Osteocyte (in vitro differentiated cells): ENCODE measurements at regions not wholly inside any gene's neighbourhood (a gene's known extent, or its start where the extent isn't known, plus 50 kb on each side); places are given as distances from the start of the nearest gene placed in this dataset.
"Not testable (repeated sequence)": the region's sequence is repeated elsewhere in the genome, so short reads cannot be mapped to it uniquely, and the experiment has no call there.

Experiments used
- DNase-seq: peaks from one replicate; pipeline ENCODE4 v3.0.0; 2021; ENCODE audit warnings: mixed read lengths; ENCODE audit not compliant: unreplicated experiment; ENCODE audit errors: extremely low spot score
- H3K27ac Mint-ChIP-seq: one replicate; pipeline ENCODE4 v1.8.0; 2021; ENCODE audit warnings: mild to moderate bottlenecking, mixed read lengths; ENCODE audit not compliant: unreplicated experiment
- H3K27me3 Mint-ChIP-seq: one replicate; pipeline ENCODE4 v1.8.0; 2021; ENCODE audit warnings: mixed read lengths; ENCODE audit not compliant: unreplicated experiment
- H3K36me3 Mint-ChIP-seq: one replicate; pipeline ENCODE4 v1.8.0; 2021; ENCODE audit warnings: mixed read lengths; ENCODE audit not compliant: unreplicated experiment
- H3K4me1 Mint-ChIP-seq: one replicate; pipeline ENCODE4 v1.8.0; 2021; ENCODE audit warnings: mixed read lengths; ENCODE audit not compliant: unreplicated experiment
- H3K4me3 Mint-ChIP-seq: one replicate; pipeline ENCODE4 v1.8.0; 2021; ENCODE audit warnings: mild to moderate bottlenecking, moderate library complexity, mixed read lengths; ENCODE audit not compliant: unreplicated experiment
- H3K9me3 Mint-ChIP-seq: one replicate; pipeline ENCODE4 v1.8.0; 2021; ENCODE audit warnings: mixed read lengths; ENCODE audit not compliant: unreplicated experiment
- TF ChIP-seq, protein P1 (sequence below): fragments of 200-600 bp; sonication (generic); IDR thresholded peaks from 2 replicates; pipeline ENCODE4 v1.5.0; 2021; ENCODE audit warnings: antibody characterized with exemption, mild to moderate bottlenecking, moderate library complexity

DNA sequence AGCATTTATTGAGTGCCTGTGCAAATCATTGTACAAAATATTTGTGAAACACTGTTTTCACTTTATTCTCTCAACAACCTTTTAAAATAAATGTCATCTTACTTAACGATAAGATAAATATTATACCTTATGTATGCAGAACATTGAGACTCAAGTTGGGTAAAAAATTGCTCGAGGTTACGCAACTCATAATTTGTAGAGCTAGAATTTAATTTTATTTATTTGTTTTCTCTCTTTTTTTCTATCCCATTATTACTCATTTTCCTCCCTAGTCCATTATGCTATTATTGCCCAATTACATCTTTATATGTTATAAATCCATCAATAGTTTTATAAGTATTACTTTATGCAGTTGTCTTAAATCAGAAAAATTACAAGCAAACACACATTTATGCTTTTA is 77.4 kb upstream of the ELOVL5 start:
- no peaks in the 10 kb centered on the region for H3K4me1 Mint-ChIP-seq
- no peaks in the 10 kb centered on the region for H3K36me3 Mint-ChIP-seq
- H3K27ac Mint-ChIP-seq = no peak overlapping the region
- TF ChIP-seq, protein P1, sequence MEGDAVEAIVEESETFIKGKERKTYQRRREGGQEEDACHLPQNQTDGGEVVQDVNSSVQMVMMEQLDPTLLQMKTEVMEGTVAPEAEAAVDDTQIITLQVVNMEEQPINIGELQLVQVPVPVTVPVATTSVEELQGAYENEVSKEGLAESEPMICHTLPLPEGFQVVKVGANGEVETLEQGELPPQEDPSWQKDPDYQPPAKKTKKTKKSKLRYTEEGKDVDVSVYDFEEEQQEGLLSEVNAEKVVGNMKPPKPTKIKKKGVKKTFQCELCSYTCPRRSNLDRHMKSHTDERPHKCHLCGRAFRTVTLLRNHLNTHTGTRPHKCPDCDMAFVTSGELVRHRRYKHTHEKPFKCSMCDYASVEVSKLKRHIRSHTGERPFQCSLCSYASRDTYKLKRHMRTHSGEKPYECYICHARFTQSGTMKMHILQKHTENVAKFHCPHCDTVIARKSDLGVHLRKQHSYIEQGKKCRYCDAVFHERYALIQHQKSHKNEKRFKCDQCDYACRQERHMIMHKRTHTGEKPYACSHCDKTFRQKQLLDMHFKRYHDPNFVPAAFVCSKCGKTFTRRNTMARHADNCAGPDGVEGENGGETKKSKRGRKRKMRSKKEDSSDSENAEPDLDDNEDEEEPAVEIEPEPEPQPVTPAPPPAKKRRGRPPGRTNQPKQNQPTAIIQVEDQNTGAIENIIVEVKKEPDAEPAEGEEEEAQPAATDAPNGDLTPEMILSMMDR = no peak
- H3K27me3 Mint-ChIP-seq = peaks cover 68% of the 10 kb centered on the region
- DNase-seq = no peak
- no peaks in the 10 kb centered on the region for H3K9me3 Mint-ChIP-seq
- no peak overlapping the region for H3K4me3 Mint-ChIP-seq

DNA sequence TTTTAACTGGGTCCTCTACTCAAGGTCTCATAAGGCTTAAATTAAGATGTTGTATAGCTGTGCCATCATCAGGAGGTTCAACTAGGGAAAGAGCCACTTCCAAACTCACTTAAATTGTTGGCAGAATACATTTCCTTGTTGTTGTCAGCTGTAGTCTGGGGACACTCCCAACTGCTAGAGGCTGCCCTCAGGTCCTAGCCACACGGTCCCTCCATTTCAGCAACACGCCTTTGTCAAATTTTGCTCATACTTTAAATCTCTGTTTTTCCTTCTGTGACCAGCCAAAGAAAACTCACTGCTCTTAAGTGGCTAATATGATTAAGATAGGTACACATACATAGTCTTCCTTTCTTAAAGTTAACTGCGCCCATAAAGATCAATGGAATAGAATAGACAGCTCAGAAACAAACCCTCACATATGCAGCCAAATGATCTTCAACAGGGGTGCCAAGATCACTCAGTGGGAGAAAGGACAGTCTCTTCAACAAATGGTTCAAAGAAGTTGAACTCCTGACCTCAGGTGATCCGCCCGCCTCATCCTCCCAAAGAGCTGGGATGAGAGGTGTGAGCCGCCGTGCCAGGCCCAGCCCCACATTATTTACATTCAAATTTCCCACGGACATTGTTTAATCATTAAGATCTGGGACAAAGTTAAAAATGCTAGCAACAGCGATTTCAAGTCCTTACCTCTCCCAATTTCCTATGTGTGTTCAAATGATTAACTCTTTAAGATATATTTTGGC is 76.4 kb upstream of the ELOVL5 start:
- H3K36me3 Mint-ChIP-seq = no peaks in the 10 kb centered on the region
- H3K4me3 Mint-ChIP-seq = no peak overlapping the region
- no peaks in the 10 kb centered on the region for H3K4me1 Mint-ChIP-seq
- TF ChIP-seq, protein P1 = no peak
- peaks cover 67% of the 10 kb centered on the region for H3K27me3 Mint-ChIP-seq
- H3K9me3 Mint-ChIP-seq = no peaks in the 10 kb centered on the region
- no peak for DNase-seq
- no peak overlapping the region for H3K27ac Mint-ChIP-seq

DNA sequence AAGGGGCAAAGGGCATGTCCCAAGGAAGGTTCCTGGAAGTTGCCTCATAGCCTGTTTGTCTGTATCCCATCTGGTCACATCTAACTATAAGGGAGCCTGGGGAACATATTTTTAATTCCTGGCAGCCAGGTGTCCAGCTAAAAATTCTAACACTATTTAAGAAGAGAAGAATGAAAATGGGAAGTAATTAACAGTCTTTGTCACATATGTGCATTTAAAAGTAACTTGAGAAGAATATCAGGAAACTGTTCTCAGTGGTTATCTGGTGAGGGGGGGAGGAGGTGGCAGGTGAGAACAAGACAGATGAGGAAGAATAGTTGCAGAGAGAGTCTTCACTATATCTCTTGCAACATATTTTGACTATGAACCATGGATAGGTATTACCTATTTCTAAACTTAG is 75.5 kb upstream of the ELOVL5 start:
- H3K4me3 Mint-ChIP-seq = no peak overlapping the region
- no peaks in the 10 kb centered on the region for H3K9me3 Mint-ChIP-seq
- no peak for DNase-seq
- H3K4me1 Mint-ChIP-seq = no peaks in the 10 kb centered on the region
- H3K36me3 Mint-ChIP-seq = no peaks in the 10 kb centered on the region
- H3K27me3 Mint-ChIP-seq = peaks cover 60% of the 10 kb centered on the region
- H3K27ac Mint-ChIP-seq = no peak overlapping the region
- TF ChIP-seq, protein P1 = no peak

DNA sequence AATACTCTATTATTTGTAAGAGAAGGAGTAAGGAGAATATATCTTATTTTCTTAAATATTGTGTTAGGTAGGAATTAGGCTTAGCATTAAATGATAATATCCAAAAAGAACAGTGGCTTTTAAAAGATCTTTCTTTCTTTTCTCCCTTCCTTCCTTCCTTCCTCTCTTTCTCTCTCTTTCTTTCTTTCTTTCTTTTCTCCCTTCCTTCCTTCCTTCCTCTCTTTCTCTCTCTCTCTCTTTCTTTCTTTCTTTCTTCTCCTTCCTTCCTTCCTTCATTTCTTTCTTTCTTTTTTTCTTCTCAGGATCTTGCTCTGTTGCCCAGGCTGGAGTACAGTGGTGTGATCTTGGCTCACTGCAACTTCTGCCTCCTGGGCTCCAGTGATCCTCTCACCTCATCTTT is 74.8 kb upstream of the ELOVL5 start:
- not testable (repeated sequence) for H3K36me3 Mint-ChIP-seq, DNase-seq, H3K27ac Mint-ChIP-seq, H3K4me3 Mint-ChIP-seq, H3K4me1 Mint-ChIP-seq, H3K9me3 Mint-ChIP-seq
- H3K27me3 Mint-ChIP-seq = peaks cover 55% of the 10 kb centered on the region

DNA sequence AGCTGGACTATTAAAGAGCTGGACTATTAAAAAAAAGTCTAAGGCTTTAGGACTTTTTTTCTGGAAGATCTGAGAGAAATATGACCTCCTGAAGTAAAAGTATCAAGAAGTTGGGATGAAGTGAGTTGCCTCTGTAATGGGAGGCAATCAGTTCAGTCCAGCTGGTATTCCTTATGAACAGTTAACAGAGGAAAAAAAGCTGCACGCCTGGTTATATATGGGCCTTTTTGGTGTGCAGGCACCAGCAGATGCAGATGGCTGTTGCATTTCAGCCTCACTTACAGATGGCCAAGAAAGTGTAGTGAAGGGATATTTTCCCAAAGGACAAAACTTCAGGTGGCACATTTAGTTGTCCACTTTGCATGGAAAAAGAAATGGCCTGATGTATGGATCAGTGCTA is 70.3 kb upstream of the ELOVL5 start:
- H3K4me1 Mint-ChIP-seq = no peaks in the 10 kb centered on the region
- no peak overlapping the region for H3K27ac Mint-ChIP-seq
- no peaks in the 10 kb centered on the region for H3K36me3 Mint-ChIP-seq
- H3K27me3 Mint-ChIP-seq = peaks cover 33% of the 10 kb centered on the region
- H3K4me3 Mint-ChIP-seq = no peak overlapping the region
- H3K9me3 Mint-ChIP-seq = no peaks in the 10 kb centered on the region
- no peak for DNase-seq
- TF ChIP-seq, protein P1 = no peak

DNA sequence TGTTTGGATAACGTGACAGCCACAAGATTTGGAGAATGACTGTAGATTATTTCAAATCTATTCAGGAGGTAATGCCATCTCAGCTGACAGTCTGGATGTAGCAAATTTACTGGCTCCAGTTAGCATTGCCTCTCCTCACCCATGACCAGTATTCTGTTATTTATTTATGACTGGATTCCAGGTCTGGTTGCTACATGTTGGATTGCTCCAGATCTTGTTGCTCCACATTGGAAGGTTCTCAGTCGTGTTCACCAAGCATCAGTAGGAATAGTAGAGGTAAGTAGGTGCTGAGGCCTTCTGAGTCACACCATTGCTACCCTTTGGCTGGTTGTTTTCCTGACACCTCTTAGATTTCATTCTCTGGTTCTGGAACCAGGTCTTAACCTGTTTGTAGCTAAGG is 69.5 kb upstream of the ELOVL5 start:
- Mint-ChIP-seq H3K27ac (no peak overlapping the region), H3K4me3 (no peak overlapping the region), H3K4me1 (no peaks in the 10 kb centered on the region), H3K27me3 (peaks cover 28% of the 10 kb centered on the region), H3K9me3 (no peaks in the 10 kb centered on the region), H3K36me3 (no peaks in the 10 kb centered on the region)
- DNase-seq = no peak
- TF ChIP-seq, protein P1 = no peak
